Tibial artery (tissue), 4 donors: ENCODE measurements at regions not wholly inside any gene's neighbourhood (a gene's known extent, or its start where the extent isn't known, plus 50 kb on each side); places are given as distances from the start of the nearest gene placed in this dataset.

Experiments used
- DNase-seq, 2 donors: peaks; one replicate each; pipeline ENCODE4 v3.0.0-alpha.2; 2019
- H3K27ac ChIP-seq, 2 donors: fragments of 200-600 bp; sonication (generic) in 1 of 2; 1 replicate in 1 of 2; 2 replicates in 1 of 2; pipeline ENCODE4 v1.5.1; 2018 to 2019; ENCODE audit warnings: mild to moderate bottlenecking in 1 of 2
- H3K27me3 ChIP-seq, 2 donors: fragments of 200-600 bp; sonication (generic) in 1 of 2; one replicate each; pipeline versions ENCODE4 v1.5.1 to v1.6.0; 2016 to 2019
- H3K36me3 ChIP-seq, 3 donors: fragments of 200-600 bp; sonication (generic) in 2 of 3; one replicate each; pipeline ENCODE4 v1.5.1; 2016 to 2019; ENCODE audit warnings: mild to moderate bottlenecking in 2 of 3
- H3K4me1 ChIP-seq, 4 donors: fragments of 200-600 bp; sonication (generic) in 2 of 4; 1 replicate in 3 of 4; 2 replicates in 1 of 4; pipeline ENCODE4 v1.5.1; 2016 to 2019
- H3K4me3 ChIP-seq, 2 donors: fragments of 200-600 bp; sonication (generic) in 1 of 2; 1 replicate in 1 of 2; 2 replicates in 1 of 2; pipeline ENCODE4 v1.5.1; 2018 to 2019; ENCODE audit warnings: mild to moderate bottlenecking in 2 of 2
- H3K9me3 ChIP-seq, 3 donors: fragments of 200-600 bp; sonication (generic) in 1 of 3; one replicate each; pipeline ENCODE4 v1.5.1; 2016 to 2019
- intact Hi-C: fragments of 100-400 bp; cut with DNase I; formaldehyde crosslinking; loops from one replicate; pipeline ENCODE4 v1.15.0; 2023; ENCODE audit warnings: low total_unique reads
- TF ChIP-seq, protein P1 (sequence below), 2 experiments: fragments of 200-600 bp in 1 of 2; fragments of 450-650 bp in 1 of 2; IDR thresholded peaks; one replicate each; pipeline ENCODE4 v1.5.1; 2017 to 2019; ENCODE audit warnings: antibody characterized with exemption in 2 of 2, mild to moderate bottlenecking in 1 of 2, moderate library complexity in 1 of 2

DNA sequence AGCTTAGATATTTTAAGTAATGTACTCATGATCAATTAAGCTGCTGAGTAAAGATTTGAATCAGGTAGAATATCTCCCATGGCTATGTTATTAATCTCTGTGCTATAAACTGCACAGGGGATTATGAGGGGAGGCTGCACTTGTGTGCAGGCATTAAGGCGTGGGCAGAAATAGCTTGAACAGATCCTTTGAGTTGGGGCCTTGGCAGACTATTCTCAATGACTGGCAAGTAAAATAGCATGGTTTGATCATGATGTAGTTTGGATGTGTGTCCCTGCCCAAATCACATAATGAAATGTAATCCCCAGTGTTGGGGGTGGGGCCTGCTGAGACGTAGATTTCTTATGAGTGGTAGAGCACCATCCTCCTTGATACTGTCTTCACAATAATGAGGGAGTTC, 220.3 kb downstream of the PLPP3 start:
- TF ChIP-seq, protein P1, sequence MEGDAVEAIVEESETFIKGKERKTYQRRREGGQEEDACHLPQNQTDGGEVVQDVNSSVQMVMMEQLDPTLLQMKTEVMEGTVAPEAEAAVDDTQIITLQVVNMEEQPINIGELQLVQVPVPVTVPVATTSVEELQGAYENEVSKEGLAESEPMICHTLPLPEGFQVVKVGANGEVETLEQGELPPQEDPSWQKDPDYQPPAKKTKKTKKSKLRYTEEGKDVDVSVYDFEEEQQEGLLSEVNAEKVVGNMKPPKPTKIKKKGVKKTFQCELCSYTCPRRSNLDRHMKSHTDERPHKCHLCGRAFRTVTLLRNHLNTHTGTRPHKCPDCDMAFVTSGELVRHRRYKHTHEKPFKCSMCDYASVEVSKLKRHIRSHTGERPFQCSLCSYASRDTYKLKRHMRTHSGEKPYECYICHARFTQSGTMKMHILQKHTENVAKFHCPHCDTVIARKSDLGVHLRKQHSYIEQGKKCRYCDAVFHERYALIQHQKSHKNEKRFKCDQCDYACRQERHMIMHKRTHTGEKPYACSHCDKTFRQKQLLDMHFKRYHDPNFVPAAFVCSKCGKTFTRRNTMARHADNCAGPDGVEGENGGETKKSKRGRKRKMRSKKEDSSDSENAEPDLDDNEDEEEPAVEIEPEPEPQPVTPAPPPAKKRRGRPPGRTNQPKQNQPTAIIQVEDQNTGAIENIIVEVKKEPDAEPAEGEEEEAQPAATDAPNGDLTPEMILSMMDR (IDR thresholded peaks at IDR 0.05): no peak
- Histone ChIP-seq H3K4me3 (no peak overlapping the region), H3K36me3 (no peaks in the 10 kb centered on the region), H3K4me1 (no peaks in the 10 kb centered on the region), H3K27ac (no peak overlapping the region), H3K9me3 (no peaks in the 10 kb centered on the region), H3K27me3 (no peaks in the 10 kb centered on the region)
- DNase-seq: no peak
- intact Hi-C loops: no loop called here

DNA sequence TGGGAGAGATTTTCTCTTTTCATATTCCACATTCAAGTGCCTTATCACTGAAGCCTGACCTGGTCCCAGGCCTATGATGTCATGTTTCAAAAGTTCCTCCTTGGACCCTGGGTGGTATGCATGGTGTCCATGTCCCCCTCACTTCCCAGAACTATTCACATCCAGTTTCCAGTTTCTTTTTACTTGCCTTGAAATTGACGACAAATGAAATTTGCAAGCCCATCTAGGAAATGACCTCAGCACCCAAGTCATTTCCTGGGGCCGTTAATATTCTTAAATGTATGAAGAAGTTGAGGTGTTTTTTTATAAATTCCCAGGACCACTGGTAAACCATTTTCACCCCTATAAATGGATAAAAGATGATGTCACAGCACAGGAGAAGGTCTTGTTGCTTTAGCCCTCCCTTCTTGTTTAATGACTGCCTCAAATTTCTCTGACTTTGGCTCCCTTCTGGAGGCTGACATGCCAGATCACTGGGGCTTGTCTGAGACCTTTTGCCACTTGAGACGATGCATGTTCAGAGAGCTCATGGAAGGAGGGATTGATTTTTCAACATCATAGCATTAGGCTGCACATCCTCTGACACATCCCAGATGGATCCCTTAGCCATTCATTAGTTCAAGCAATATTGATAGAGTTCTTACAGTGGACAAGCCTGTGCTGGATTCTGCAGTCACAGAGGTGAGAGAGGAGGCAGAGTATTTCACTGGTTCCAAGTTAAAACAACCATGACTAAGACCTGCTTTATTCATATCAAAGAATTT, 221.3 kb downstream of the PLPP3 start:
- no peak overlapping the region for H3K4me3 ChIP-seq
- H3K27ac ChIP-seq: no peak overlapping the region
- no peaks in the 10 kb centered on the region for H3K9me3 ChIP-seq
- H3K4me1 ChIP-seq: no peaks in the 10 kb centered on the region
- intact Hi-C loops: no loop called here
- no peaks in the 10 kb centered on the region for H3K27me3 ChIP-seq
- no peak for DNase-seq
- no peaks in the 10 kb centered on the region for H3K36me3 ChIP-seq
- TF ChIP-seq, protein P1 (IDR thresholded peaks at IDR 0.05): no peak

DNA sequence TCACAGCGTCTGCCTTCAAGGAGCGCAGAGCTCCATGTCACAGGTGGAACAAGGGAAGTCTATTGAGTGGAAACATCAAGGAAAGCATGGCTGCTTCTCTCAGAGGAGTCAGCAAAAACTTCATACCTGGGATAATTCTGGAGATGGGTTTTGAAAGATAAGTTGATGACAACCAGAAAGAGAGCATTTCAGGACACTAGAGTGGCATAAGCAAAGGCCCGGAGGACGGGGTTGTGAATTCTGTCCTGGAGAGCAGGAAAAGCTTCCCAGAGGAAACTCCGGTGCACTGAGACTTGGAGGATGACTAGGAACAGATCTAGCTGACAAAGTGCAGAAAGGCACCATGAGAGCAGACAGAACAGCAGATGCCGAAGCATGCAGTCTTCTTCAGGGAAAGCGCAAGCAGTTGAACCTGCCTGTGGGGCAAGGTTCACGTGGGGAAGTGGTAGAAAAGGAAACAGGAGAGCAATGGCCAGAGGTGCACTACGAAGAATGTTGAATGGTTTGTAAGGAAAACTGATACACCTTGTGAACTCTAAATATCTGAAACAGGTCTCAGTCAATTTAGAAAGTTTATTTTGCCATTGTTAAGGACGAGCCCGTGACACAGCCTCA, 222.9 kb downstream of the PLPP3 start:
- TF ChIP-seq, protein P1 (IDR thresholded peaks at IDR 0.05): no peak
- Histone ChIP-seq H3K27ac (no peak overlapping the region), H3K4me1 (no peaks in the 10 kb centered on the region), H3K27me3 (no peaks in the 10 kb centered on the region), H3K36me3 (no peaks in the 10 kb centered on the region), H3K4me3 (no peak overlapping the region), H3K9me3 (no peaks in the 10 kb centered on the region)
- intact Hi-C loops: no loop called here
- no peak for DNase-seq

DNA sequence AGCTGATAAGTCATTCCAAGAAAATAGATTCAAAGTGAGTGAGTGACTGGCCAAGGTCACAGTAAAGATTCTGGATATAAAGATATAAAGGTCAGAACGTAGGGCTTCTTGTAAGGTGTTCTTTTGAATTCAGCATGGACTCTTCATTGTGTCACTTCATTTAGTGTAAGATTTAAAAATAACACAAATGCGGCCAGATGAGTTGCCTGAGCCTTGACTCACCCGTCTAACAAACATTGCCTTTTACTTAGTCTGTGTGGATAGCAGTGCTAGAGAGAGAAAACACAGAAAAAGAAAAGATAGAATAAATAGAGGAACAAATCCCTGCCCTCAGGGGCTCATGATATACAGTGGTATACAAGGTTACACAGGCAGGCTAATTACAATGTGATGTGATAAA, 223.4 kb downstream of the PLPP3 start:
- no peaks in the 10 kb centered on the region for H3K27me3 ChIP-seq
- no peak overlapping the region for H3K27ac ChIP-seq
- intact Hi-C loops: no loop called here
- no peaks in the 10 kb centered on the region for H3K4me1 ChIP-seq
- no peak overlapping the region for H3K4me3 ChIP-seq
- H3K36me3 ChIP-seq: no peaks in the 10 kb centered on the region
- no peaks in the 10 kb centered on the region for H3K9me3 ChIP-seq
- TF ChIP-seq, protein P1 (IDR thresholded peaks at IDR 0.05): no peak
- DNase-seq: no peak

DNA sequence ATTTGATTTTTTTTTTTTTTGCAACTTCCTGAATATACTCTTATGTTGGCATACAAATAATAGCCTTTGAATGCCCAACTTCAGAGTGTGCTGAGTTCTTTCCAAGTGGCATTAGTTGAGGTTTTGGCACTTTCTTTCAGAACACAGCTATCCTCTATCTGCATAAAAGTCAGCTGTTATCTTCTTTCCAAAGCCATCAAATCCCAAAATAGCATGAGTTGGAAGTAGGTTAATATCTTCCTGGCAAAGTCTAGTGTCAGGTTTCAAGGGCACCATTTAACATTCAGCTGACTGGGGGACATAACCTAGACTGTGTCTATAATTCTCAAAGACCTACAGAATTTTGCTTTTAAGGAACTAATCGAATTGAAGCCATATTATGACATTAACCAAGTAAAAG, 223.9 kb downstream of the PLPP3 start:
- Histone ChIP-seq H3K36me3 (no peaks in the 10 kb centered on the region), H3K27me3 (no peaks in the 10 kb centered on the region), H3K4me1 (no peaks in the 10 kb centered on the region), H3K27ac (no peak overlapping the region), H3K9me3 (no peaks in the 10 kb centered on the region), H3K4me3 (no peak overlapping the region)
- intact Hi-C loops: no loop called here
- TF ChIP-seq, protein P1 (IDR thresholded peaks at IDR 0.05): no peak
- no peak for DNase-seq
